ENCODE measurements at regions not wholly inside any gene's neighbourhood (a gene's known extent, or its start where the extent isn't known, plus 50 kb on each side); places are given as distances from the start of the nearest gene placed in this dataset.

- no peak for TF ChIP-seq CTCF (IDR thresholded peaks at IDR 0.05)
- no peak for TF ChIP-seq POLR2AphosphoS5 (IDR thresholded peaks at IDR 0.05; ENCODE audit: low read depth, low read length)
- no peak for TF ChIP-seq SIN3A (IDR thresholded peaks at IDR 0.05; ENCODE audit: borderline replicate concordance, insufficient read depth, low read depth, low read length)
Observed at GRCh38 chr1:81619156-81619555, 181.6 kb upstream of the ADGRL2 start.

All from Panc1 (cell line).